ENCODE measurements at regions not wholly inside any gene's neighbourhood (a gene's known extent, or its start where the extent isn't known, plus 50 kb on each side); places are given as distances from the start of the nearest gene placed in this dataset.

- TF ChIP-seq SUZ12 (IDR thresholded peaks at IDR 0.05; ENCODE audit: extremely low read depth, insufficient read depth, insufficient read length), result no peak
- no peak for TF ChIP-seq YY1 (IDR thresholded peaks at IDR 0.05; ENCODE audit: insufficient read depth, insufficient read length)
- no peak for TF ChIP-seq ZNF274 (IDR thresholded peaks at IDR 0.05; ENCODE audit: low read depth, low read length)
These were observed 133.6 kb downstream of the SH3BGRL2 start for GRCh38 chr6:79764747-79765146.

All from NT2/D1 (cell line).